Glutamatergic neuron (in vitro differentiated cells): ENCODE measurements at regions not wholly inside any gene's neighbourhood (a gene's known extent, or its start where the extent isn't known, plus 50 kb on each side); places are given as distances from the start of the nearest gene placed in this dataset.
"Not testable (repeated sequence)": the region's sequence is repeated elsewhere in the genome, so short reads cannot be mapped to it uniquely, and the experiment has no call there.

ENCODE experiments used
- DNase-seq: peaks from one replicate; pipeline ENCODE4 v3.0.0; 2022
- H3K27ac Mint-ChIP-seq: one replicate; pipeline ENCODE4 v1.8.0; 2020; ENCODE audit warnings: mild to moderate bottlenecking, mixed read lengths, inconsistent platforms; ENCODE audit not compliant: unreplicated experiment
- H3K27me3 Mint-ChIP-seq: one replicate; pipeline ENCODE4 v1.8.0; 2020; ENCODE audit warnings: mild to moderate bottlenecking, moderate library complexity, mixed read lengths, inconsistent platforms; ENCODE audit not compliant: unreplicated experiment
- H3K36me3 Mint-ChIP-seq: one replicate; pipeline ENCODE4 v1.8.0; 2020; ENCODE audit warnings: mild to moderate bottlenecking, mixed read lengths, inconsistent platforms; ENCODE audit not compliant: unreplicated experiment
- H3K4me1 Mint-ChIP-seq: one replicate; pipeline ENCODE4 v1.8.0; 2020; ENCODE audit warnings: mild to moderate bottlenecking, low read depth, mixed read lengths, inconsistent platforms; ENCODE audit not compliant: unreplicated experiment
- H3K4me3 Mint-ChIP-seq: one replicate; pipeline ENCODE4 v1.8.0; 2020; ENCODE audit warnings: mild to moderate bottlenecking, mixed read lengths, inconsistent platforms; ENCODE audit not compliant: unreplicated experiment
- H3K9me3 Mint-ChIP-seq: one replicate; pipeline ENCODE4 v1.8.0; 2020; ENCODE audit warnings: mild to moderate bottlenecking, moderate library complexity, mixed read lengths, inconsistent platforms; ENCODE audit not compliant: unreplicated experiment
- CTCF ChIP-seq: fragments of 200-600 bp; sonication (generic); IDR thresholded peaks from one replicate; pipeline ENCODE4 v1.5.0; 2021; ENCODE audit not compliant: partially characterized antibody, unreplicated experiment

GRCh38 chr20:29096695-29097094, 2160.8 kb upstream of the DEFB115 start:
- not testable (repeated sequence) for DNase-seq, H3K9me3 Mint-ChIP-seq, H3K27ac Mint-ChIP-seq, H3K4me1 Mint-ChIP-seq, H3K27me3 Mint-ChIP-seq, H3K4me3 Mint-ChIP-seq, H3K36me3 Mint-ChIP-seq

- H3K27me3 Mint-ChIP-seq, H3K27ac Mint-ChIP-seq, H3K4me1 Mint-ChIP-seq, H3K4me3 Mint-ChIP-seq, H3K36me3 Mint-ChIP-seq, DNase-seq: not testable (repeated sequence)
- H3K9me3 Mint-ChIP-seq: peaks cover 31% of the 10 kb centered on the region
These were observed 2149.6 kb upstream of the DEFB115 start for GRCh38 chr20:29107884-29108283.

GRCh38 chr20:29109386-29109785, 2148.1 kb upstream of the DEFB115 start:
- H3K4me1 Mint-ChIP-seq, H3K36me3 Mint-ChIP-seq, H3K27ac Mint-ChIP-seq, H3K27me3 Mint-ChIP-seq, DNase-seq, H3K4me3 Mint-ChIP-seq: not testable (repeated sequence)
- H3K9me3 Mint-ChIP-seq: peaks cover 32% of the 10 kb centered on the region

- Mint-ChIP-seq H3K36me3 (peaks cover 15% of the 10 kb centered on the region), H3K9me3 (peaks cover 43% of the 10 kb centered on the region)
- not testable (repeated sequence) for H3K4me1 Mint-ChIP-seq, H3K4me3 Mint-ChIP-seq, DNase-seq, H3K27ac Mint-ChIP-seq, H3K27me3 Mint-ChIP-seq
These were observed 2142.4 kb upstream of the DEFB115 start for GRCh38 chr20:29115097-29115496.

GRCh38 chr20:29119141-29119540, 2138.3 kb upstream of the DEFB115 start:
- H3K4me1 Mint-ChIP-seq: no peaks in the 10 kb centered on the region
- DNase-seq: no peak
- peaks cover 7% of the 10 kb centered on the region for H3K27me3 Mint-ChIP-seq
- no peak overlapping the region for H3K4me3 Mint-ChIP-seq
- no peak overlapping the region for H3K27ac Mint-ChIP-seq
- peaks cover 19% of the 10 kb centered on the region for H3K36me3 Mint-ChIP-seq
- H3K9me3 Mint-ChIP-seq: peaks cover 47% of the 10 kb centered on the region
- TF ChIP-seq CTCF: no peak

- not testable (repeated sequence) for H3K4me1 Mint-ChIP-seq, H3K27me3 Mint-ChIP-seq, H3K4me3 Mint-ChIP-seq, DNase-seq, H3K27ac Mint-ChIP-seq
- H3K36me3 Mint-ChIP-seq: peaks cover 19% of the 10 kb centered on the region
- peaks cover 45% of the 10 kb centered on the region for H3K9me3 Mint-ChIP-seq
These were observed 2137.8 kb upstream of the DEFB115 start for GRCh38 chr20:29119684-29120083.

GRCh38 chr20:29120088-29120487, 2137.4 kb upstream of the DEFB115 start:
- H3K4me3 Mint-ChIP-seq, DNase-seq, H3K27ac Mint-ChIP-seq, H3K27me3 Mint-ChIP-seq, H3K4me1 Mint-ChIP-seq: not testable (repeated sequence)
- Mint-ChIP-seq H3K9me3 (peaks cover 49% of the 10 kb centered on the region), H3K36me3 (peaks cover 19% of the 10 kb centered on the region)

GRCh38 chr20:29120575-29120974, 2136.9 kb upstream of the DEFB115 start:
- H3K27ac Mint-ChIP-seq, H3K4me1 Mint-ChIP-seq, H3K27me3 Mint-ChIP-seq, DNase-seq, H3K4me3 Mint-ChIP-seq: not testable (repeated sequence)
- peaks cover 19% of the 10 kb centered on the region for H3K36me3 Mint-ChIP-seq
- H3K9me3 Mint-ChIP-seq: peaks cover 50% of the 10 kb centered on the region

- DNase-seq, H3K27me3 Mint-ChIP-seq, H3K4me1 Mint-ChIP-seq, H3K4me3 Mint-ChIP-seq, H3K27ac Mint-ChIP-seq: not testable (repeated sequence)
- Mint-ChIP-seq H3K9me3 (peaks cover 43% of the 10 kb centered on the region), H3K36me3 (peaks cover 19% of the 10 kb centered on the region)
These were observed 2134.7 kb upstream of the DEFB115 start for GRCh38 chr20:29122784-29123183.
